ENCODE measurements at regions not wholly inside any gene's neighbourhood (a gene's known extent, or its start where the extent isn't known, plus 50 kb on each side); places are given as distances from the start of the nearest gene placed in this dataset.

- no peak for TF ChIP-seq CTCF (IDR thresholded peaks at IDR 0.05)
Observed at GRCh38 chr10:20981419-20981953, 84.4 kb upstream of the NEBL start.

- no peak for TF ChIP-seq CTCF (IDR thresholded peaks at IDR 0.05)
Observed at GRCh38 chr10:20978617-20979016, 81.5 kb upstream of the NEBL start.

GRCh38 chr10:20977300-20977699, 80.2 kb upstream of the NEBL start:
- no peak for TF ChIP-seq CTCF (IDR thresholded peaks at IDR 0.05)

- no peak for TF ChIP-seq CTCF (IDR thresholded peaks at IDR 0.05)
Observed at GRCh38 chr10:20976891-20977290, 79.8 kb upstream of the NEBL start.

GRCh38 chr10:20976390-20976789, 79.3 kb upstream of the NEBL start:
- TF ChIP-seq CTCF (IDR thresholded peaks at IDR 0.05) = no peak

- TF ChIP-seq CTCF (IDR thresholded peaks at IDR 0.05) = no peak
Observed at GRCh38 chr10:20975236-20975635, 78.1 kb upstream of the NEBL start.

- no peak for TF ChIP-seq CTCF (IDR thresholded peaks at IDR 0.05)
Observed at GRCh38 chr10:20972925-20973324, 75.8 kb upstream of the NEBL start.

GRCh38 chr10:20971901-20972300, 74.8 kb upstream of the NEBL start:
- TF ChIP-seq CTCF (IDR thresholded peaks at IDR 0.05) = no peak

Measured in LNCAP (cell line).